ENCODE measurements at regions not wholly inside any gene's neighbourhood (a gene's known extent, or its start where the extent isn't known, plus 50 kb on each side); places are given as distances from the start of the nearest gene placed in this dataset.
"Not testable (repeated sequence)": the region's sequence is repeated elsewhere in the genome, so short reads cannot be mapped to it uniquely, and the experiment has no call there.

DNA sequence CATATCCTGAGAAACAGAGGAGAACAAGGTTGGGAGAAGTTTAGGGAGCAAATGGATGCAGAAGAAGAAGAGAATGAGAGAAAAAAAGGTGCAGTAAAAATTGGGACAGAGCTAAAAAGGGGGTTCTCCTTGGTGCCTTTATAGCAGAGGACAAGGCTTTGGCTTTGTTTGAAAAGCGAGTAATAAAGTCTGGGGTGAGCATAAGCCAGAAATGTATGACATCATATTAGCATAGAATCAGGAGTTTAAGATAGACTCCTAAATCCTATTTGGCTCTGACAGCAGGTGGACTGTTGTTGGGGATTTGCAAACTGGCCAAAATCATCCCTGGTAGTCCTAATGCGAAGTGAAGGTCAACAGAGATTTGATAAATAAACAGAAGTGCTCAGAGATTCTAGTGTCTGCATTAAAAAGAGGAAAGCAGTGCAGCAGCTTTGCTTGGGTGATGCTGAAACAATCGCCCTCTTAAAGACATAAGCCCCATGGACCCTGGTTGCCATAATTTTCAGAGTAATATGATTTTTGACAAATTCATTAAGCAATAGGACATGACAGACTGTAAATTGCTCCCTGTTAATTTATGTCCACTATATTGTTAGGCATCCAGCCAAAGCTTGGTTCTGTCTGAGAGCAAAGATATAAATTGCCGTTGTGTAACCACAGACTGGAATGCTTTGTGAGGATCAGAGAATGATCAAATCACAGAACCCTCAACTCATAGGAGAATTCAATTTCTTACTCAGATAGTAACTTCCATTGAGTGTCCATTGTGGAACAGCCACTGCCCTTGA is 385.0 kb upstream of the NFIA start:
- CTCF ChIA-PET = no interaction called here
- TF ChIP-seq, protein P1, sequence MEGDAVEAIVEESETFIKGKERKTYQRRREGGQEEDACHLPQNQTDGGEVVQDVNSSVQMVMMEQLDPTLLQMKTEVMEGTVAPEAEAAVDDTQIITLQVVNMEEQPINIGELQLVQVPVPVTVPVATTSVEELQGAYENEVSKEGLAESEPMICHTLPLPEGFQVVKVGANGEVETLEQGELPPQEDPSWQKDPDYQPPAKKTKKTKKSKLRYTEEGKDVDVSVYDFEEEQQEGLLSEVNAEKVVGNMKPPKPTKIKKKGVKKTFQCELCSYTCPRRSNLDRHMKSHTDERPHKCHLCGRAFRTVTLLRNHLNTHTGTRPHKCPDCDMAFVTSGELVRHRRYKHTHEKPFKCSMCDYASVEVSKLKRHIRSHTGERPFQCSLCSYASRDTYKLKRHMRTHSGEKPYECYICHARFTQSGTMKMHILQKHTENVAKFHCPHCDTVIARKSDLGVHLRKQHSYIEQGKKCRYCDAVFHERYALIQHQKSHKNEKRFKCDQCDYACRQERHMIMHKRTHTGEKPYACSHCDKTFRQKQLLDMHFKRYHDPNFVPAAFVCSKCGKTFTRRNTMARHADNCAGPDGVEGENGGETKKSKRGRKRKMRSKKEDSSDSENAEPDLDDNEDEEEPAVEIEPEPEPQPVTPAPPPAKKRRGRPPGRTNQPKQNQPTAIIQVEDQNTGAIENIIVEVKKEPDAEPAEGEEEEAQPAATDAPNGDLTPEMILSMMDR (conservative IDR thresholded peaks at IDR 0.05; ENCODE audit: low read depth) = no peak

DNA sequence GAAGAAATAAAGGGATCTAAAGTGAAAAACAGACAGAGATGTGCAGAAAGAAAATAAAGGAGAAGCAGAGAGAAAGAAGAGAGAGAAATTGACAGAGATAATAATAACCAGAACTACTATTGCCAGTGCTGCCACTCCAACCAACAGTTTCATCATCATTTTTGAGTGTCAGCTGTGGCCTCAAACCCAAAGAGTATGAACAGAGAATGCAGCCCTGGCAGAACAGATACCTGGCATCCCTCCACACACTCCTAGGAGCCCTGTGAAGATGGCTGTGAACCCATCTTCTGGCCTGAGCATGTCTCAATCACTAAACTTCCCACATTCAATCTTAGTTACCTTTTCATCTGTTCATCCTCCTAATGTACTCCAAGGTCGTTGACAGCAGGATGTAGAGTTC is 385.8 kb upstream of the NFIA start:
- CTCF ChIA-PET = interaction anchor here (0.6 kb wide), 1 partner anchor 9 kb away, joined by 3 read pairs; no protein-coding TSS in a partner anchor
- TF ChIP-seq, protein P1 (conservative IDR thresholded peaks at IDR 0.05; ENCODE audit: low read depth) = no peak
- POLR2A ChIA-PET (ENCODE audit: low non-redundant PET) = no interaction called here
- DNase-seq (ENCODE audit: low spot score) = no peak
- H3K27ac ChIP-seq = no peak overlapping the region

More for the DNA sequence above, 385.0 kb upstream of the NFIA start:
- H3K27ac ChIP-seq = no peak overlapping the region
- POLR2A ChIA-PET (ENCODE audit: low non-redundant PET) = no interaction called here
- no peak for DNase-seq (ENCODE audit: low spot score)

DNA sequence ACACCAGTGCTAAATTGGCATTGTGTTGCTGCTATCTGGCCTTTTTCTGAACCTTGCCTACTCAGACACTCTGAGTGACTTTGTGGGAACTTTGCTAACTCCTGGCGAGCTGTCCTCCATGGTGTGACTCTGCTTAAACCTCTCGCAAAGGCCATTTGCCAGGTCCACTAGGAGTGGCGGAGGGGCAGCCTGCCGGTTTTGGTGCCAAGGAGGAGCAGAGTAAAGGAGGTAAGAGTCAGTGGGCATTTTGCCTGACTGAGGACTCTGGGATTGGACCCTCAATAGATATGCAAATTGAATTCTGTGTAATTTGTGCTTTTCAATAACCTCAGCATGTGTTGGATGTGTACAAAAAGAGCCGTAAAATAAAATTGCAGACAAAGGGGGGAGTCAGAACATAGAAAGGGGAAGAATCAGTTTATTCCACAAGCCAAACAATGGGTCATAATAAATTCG is 386.6 kb upstream of the NFIA start:
- CTCF ChIA-PET = interaction anchor here (0.6 kb wide), 1 partner anchor 10 kb away, joined by 3 read pairs; no protein-coding TSS in a partner anchor
- TF ChIP-seq, protein P1 (conservative IDR thresholded peaks at IDR 0.05; ENCODE audit: low read depth) = no peak

DNA sequence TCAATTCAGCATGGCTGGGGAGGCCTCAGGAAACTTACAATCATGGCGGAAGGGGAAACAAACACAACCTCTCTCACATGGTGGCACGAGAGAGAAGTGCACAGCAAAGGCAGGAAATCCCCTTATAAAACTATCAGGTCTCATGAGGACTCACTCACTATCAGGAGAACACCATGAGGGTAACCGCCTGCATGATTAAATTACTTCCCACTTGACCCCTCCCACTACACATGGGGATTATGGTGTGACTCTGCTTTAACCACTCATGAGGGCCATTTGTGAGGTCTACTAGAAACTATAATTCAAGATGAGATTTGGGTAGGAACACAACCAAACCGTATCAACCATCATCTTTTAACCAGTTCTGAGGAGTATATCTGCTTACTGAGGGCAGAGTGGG is 387.4 kb upstream of the NFIA start:
- CTCF ChIA-PET = no interaction called here
- POLR2A ChIA-PET (ENCODE audit: low non-redundant PET) = no interaction called here
- TF ChIP-seq, protein P1 (conservative IDR thresholded peaks at IDR 0.05; ENCODE audit: low read depth) = no peak
- DNase-seq (ENCODE audit: low spot score) = no peak
- no peak overlapping the region for H3K27ac ChIP-seq

More for the DNA sequence above, 386.6 kb upstream of the NFIA start:
- DNase-seq (ENCODE audit: low spot score) = no peak
- H3K27ac ChIP-seq = no peak overlapping the region
- POLR2A ChIA-PET (ENCODE audit: low non-redundant PET) = no interaction called here

DNA sequence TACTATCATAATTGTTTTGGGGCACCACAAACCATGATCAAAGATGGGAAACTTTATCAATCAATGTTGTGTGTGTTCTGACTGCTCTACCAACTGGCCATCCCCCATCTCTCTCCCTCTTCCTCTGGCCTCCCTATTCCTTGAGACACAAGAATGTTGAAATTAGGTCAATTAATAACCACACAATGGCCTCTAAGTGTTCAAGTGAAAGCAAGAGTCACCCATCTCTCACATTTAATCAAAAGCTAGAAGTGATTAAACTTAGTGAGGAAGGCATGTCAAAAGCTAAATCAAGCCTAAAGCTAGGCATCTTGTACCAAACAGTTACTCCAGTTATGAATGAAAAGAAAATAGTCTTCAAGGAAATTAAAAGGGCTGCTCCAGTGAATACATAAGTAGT is 390.3 kb upstream of the NFIA start:
- ChIA-PET CTCF (interaction anchor here (0.6 kb wide), 1 partner anchor 232 kb away, joined by 3 read pairs; no protein-coding TSS in a partner anchor), POLR2A (ENCODE audit: low non-redundant PET) (no interaction called here)
- no peak overlapping the region for H3K27ac ChIP-seq
- TF ChIP-seq, protein P1 (conservative IDR thresholded peaks at IDR 0.05; ENCODE audit: low read depth) = no peak
- no peak for DNase-seq (ENCODE audit: low spot score)

DNA sequence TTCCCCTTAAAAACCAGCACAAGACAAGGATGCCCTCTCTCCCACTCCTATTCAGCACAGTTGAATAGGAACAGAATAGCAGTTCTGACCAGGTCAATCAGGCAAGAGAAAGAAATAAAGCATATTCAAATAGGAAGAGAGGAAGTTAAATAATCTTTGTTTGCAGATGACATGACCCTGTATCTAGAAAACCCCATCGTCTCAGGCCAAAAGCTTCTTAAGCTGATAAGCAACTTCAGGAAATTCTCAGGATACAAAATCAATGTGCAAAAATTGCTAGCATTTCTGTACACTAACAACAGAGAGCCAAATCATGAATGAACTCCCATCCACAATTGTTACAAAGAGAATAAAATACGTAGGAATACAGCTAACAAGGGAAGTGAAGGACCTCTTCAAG is 394.1 kb upstream of the NFIA start:
- CTCF ChIA-PET; DNase-seq (ENCODE audit: low spot score); H3K27ac ChIP-seq; POLR2A ChIA-PET (ENCODE audit: low non-redundant PET): not testable (repeated sequence)

DNA sequence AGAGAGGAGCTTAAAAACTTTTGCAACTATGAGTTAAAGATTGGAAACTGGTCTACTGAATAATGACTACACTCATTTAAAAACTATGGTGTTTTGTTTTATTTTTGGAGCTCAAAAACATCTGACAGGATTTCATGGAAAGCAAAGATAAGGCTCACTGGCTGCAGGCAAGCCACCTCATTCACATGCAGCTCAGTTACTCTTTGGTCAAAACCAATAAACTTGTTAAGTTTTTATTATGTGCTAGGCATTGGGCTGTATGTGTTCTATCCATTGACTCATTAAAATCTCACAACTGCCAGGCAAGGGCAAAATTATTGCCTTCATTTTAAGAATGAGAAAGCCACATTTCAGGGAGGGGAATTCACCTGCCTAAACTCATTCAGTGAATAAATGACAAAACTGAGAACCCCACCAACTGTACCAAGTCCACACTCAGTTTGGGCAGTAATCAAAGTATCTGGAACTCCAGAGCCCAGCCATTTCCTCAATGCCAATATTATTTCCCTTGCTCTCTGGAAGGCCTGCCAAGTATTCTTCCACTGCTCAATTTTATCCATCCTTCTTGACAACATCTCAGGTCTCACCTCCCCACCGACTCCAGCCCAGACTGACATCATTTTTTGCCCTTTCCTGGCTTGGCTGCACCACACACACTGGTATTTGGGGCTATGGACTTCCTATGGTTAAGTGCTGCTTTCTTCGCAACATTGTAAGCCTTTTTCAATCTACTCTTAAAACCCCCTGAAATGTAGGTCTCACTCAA is 401.1 kb upstream of the NFIA start:
- no peak for DNase-seq (ENCODE audit: low spot score)
- POLR2A ChIA-PET (ENCODE audit: low non-redundant PET) = no interaction called here
- H3K27ac ChIP-seq = no peak overlapping the region
- TF ChIP-seq, protein P1 (conservative IDR thresholded peaks at IDR 0.05; ENCODE audit: low read depth) = no peak
- CTCF ChIA-PET = no interaction called here
